WTC11 (cell line): ENCODE measurements at regions not wholly inside any gene's neighbourhood (a gene's known extent, or its start where the extent isn't known, plus 50 kb on each side); places are given as distances from the start of the nearest gene placed in this dataset.

Experiments
- ATAC-seq: fragments of 200-7000 bp; cut with Tn5 transposase; 2 replicates; pipeline ENCODE4 v1.10.0; 2021; ENCODE audit warnings: mild to moderate bottlenecking, moderate library complexity
- CTCF ChIA-PET: fragments of 300-600 bp; sonication (Branson Sonifier 250); formaldehyde crosslinking; loops from one replicate; lab custom pipeline; 2021; ENCODE audit warnings: antibody characterized with exemption; lab: Charles Lee
- POLR2A ChIA-PET: fragments of 350-600 bp; sonication (Branson Sonifier 250); formaldehyde crosslinking; loops from one replicate; lab custom pipeline; 2021; ENCODE audit warnings: antibody characterized with exemption; lab: Charles Lee
- DNase-seq: peaks from one replicate; pipeline ENCODE4 v3.0.0; 2021; ENCODE audit warnings: low spot score
- H3K27ac Mint-ChIP-seq: 2 replicates; pipeline ENCODE4 v1.8.0; 2021; ENCODE audit warnings: mixed read lengths
- H3K27me3 Mint-ChIP-seq: 2 replicates; pipeline ENCODE4 v1.8.0; 2021; ENCODE audit warnings: low read depth, mild to moderate bottlenecking, moderate library complexity, mixed read lengths
- H3K36me3 Mint-ChIP-seq: 2 replicates; pipeline ENCODE4 v1.8.0; 2021; ENCODE audit warnings: mixed read lengths
- H3K4me1 Mint-ChIP-seq: 2 replicates; pipeline ENCODE4 v1.8.0; 2022; ENCODE audit warnings: mixed read lengths
- H3K4me3 Mint-ChIP-seq: 2 replicates; pipeline ENCODE4 v1.8.0; 2021; ENCODE audit warnings: mild to moderate bottlenecking, moderate library complexity, mixed read lengths
- H3K9me3 Mint-ChIP-seq: 2 replicates; pipeline ENCODE4 v1.8.0; 2021; ENCODE audit warnings: mixed read lengths
- CREM ChIP-seq: sonication (generic); formaldehyde crosslinking; IDR thresholded peaks from 2 replicates; pipeline ENCODE4 v1.8.1; 2022; ENCODE audit warnings: mild to moderate bottlenecking, missing genetic modification reagents, moderate library complexity
- GABPB1 ChIP-seq: sonication (generic); formaldehyde crosslinking; IDR thresholded peaks from 2 replicates; pipeline ENCODE4 v1.8.1; 2023; ENCODE audit warnings: mild to moderate bottlenecking, missing genetic modification reagents
- IRF2 ChIP-seq: sonication (generic); formaldehyde crosslinking; IDR thresholded peaks from 2 replicates; pipeline ENCODE4 v1.8.0; 2022; ENCODE audit warnings: low read depth, missing genetic modification reagents, borderline replicate concordance
- JAZF1 ChIP-seq: fragments of 250-450 bp; sonication (Bioruptor Pico); IDR thresholded peaks from 2 replicates; pipeline ENCODE4 v1.9.0; 2021; ENCODE audit warnings: moderate library complexity, mild to moderate bottlenecking, inconsistent platforms
- MYBL2 ChIP-seq: sonication (generic); formaldehyde crosslinking; IDR thresholded peaks from 2 replicates; pipeline ENCODE4 v1.8.1; 2023; ENCODE audit warnings: mild to moderate bottlenecking, moderate library complexity, missing genetic modification reagents
- OVOL2 ChIP-seq: fragments of 250-450 bp; sonication (Bioruptor Pico); IDR thresholded peaks from 2 replicates; pipeline ENCODE4 v1.9.0; 2021; ENCODE audit warnings: mild to moderate bottlenecking, borderline replicate concordance
- RELA ChIP-seq: sonication (generic); formaldehyde crosslinking; IDR thresholded peaks from 2 replicates; pipeline ENCODE4 v1.8.1; 2022; ENCODE audit warnings: missing genetic modification reagents, mild to moderate bottlenecking, borderline replicate concordance
- TEAD1 ChIP-seq: sonication (generic); formaldehyde crosslinking; IDR thresholded peaks from 2 replicates; pipeline ENCODE4 v1.8.0; 2022; ENCODE audit warnings: mild to moderate bottlenecking, missing genetic modification reagents
- TEAD4 ChIP-seq: sonication (generic); formaldehyde crosslinking; IDR thresholded peaks from 2 replicates; pipeline ENCODE4 v1.8.0; 2022; ENCODE audit warnings: mild to moderate bottlenecking, missing genetic modification reagents
- ZBTB21 ChIP-seq: sonication (generic); formaldehyde crosslinking; IDR thresholded peaks from 2 replicates; pipeline ENCODE4 v1.8.1; 2023; ENCODE audit warnings: mild to moderate bottlenecking, missing genetic modification reagents, borderline replicate concordance
- ZNF138 ChIP-seq: sonication (generic); formaldehyde crosslinking; conservative IDR thresholded peaks from 2 replicates; pipeline ENCODE4 v1.8.1; 2022; ENCODE audit warnings: mild to moderate bottlenecking, moderate library complexity, missing genetic modification reagents
- ZNF232 ChIP-seq: sonication (generic); formaldehyde crosslinking; IDR thresholded peaks from 2 replicates; pipeline ENCODE4 v1.8.0; 2022; ENCODE audit warnings: mild to moderate bottlenecking, missing genetic modification reagents
- ZNF317 ChIP-seq: sonication (generic); formaldehyde crosslinking; IDR thresholded peaks from 2 replicates; pipeline ENCODE4 v1.8.1; 2023; ENCODE audit warnings: low read depth, mild to moderate bottlenecking, moderate library complexity, missing genetic modification reagents, borderline replicate concordance
- ZNF396 ChIP-seq: fragments of 250-450 bp; sonication (Bioruptor Pico); IDR thresholded peaks from 2 replicates; pipeline ENCODE4 v1.8.0; 2021; ENCODE audit warnings: mild to moderate bottlenecking, moderate library complexity, borderline replicate concordance
- ZNF671 ChIP-seq: fragments of 250-450 bp; sonication (Bioruptor Pico); IDR thresholded peaks from 2 replicates; pipeline ENCODE4 v1.8.0; 2021; ENCODE audit warnings: mild to moderate bottlenecking
- TF ChIP-seq, protein P1 (sequence below): fragments of 250-450 bp; sonication (Bioruptor Pico); IDR thresholded peaks from 2 replicates; pipeline ENCODE4 v1.9.0; 2021; ENCODE audit warnings: moderate library complexity, mild to moderate bottlenecking, inconsistent platforms, borderline replicate concordance
- TF ChIP-seq, protein P2 (sequence below): sonication (generic); formaldehyde crosslinking; conservative IDR thresholded peaks from 2 replicates; pipeline ENCODE4 v1.8.1; 2022; ENCODE audit warnings: mild to moderate bottlenecking, missing genetic modification reagents
- TF ChIP-seq, protein P3 (sequence below): sonication (generic); formaldehyde crosslinking; IDR thresholded peaks from 2 replicates; pipeline ENCODE4 v1.8.1; 2022; ENCODE audit warnings: missing genetic modification reagents, borderline replicate concordance
- TF ChIP-seq, protein P4 (sequence below): sonication (generic); formaldehyde crosslinking; IDR thresholded peaks from 2 replicates; pipeline ENCODE4 v1.8.1; 2023; ENCODE audit warnings: mild to moderate bottlenecking, missing genetic modification reagents
- TF ChIP-seq, protein P5 (sequence below): sonication (generic); formaldehyde crosslinking; IDR thresholded peaks from 2 replicates; pipeline ENCODE4 v1.8.1; 2023; ENCODE audit warnings: mild to moderate bottlenecking, moderate library complexity, missing genetic modification reagents
- TF ChIP-seq, protein P6 (sequence below): sonication (generic); formaldehyde crosslinking; IDR thresholded peaks from 2 replicates; pipeline ENCODE4 v1.8.0; 2022; ENCODE audit warnings: missing genetic modification reagents
- TF ChIP-seq, protein P7 (sequence below): fragments of 250-450 bp; sonication (Bioruptor Pico); IDR thresholded peaks from 2 replicates; pipeline ENCODE4 v2.1.2; 2022; ENCODE audit warnings: mild to moderate bottlenecking, moderate library complexity
- TF ChIP-seq, protein P8 (sequence below): sonication (generic); formaldehyde crosslinking; IDR thresholded peaks from 2 replicates; pipeline ENCODE4 v1.8.0; 2022; ENCODE audit warnings: mild to moderate bottlenecking, missing genetic modification reagents

DNA sequence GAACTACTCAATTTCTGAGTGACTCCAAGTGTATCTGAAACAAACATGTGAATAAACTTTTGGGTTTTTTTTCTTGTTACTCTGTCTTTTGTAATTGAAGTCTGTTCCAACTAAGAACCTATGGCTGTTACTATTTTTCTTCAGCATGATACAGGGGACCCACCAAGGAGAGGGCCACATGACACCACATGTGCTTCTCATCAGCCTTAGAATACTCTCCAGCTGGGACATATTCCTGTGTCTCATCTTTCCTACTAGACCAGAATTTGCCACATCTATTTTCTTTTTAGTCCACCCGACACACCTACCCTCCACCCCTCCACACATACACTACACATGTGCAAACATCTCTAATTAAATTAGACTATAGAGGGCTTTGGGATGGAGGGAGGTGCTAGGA lies 191.7 kb upstream of the NDUFV2 start (continued):
- TF ChIP-seq, protein P1, sequence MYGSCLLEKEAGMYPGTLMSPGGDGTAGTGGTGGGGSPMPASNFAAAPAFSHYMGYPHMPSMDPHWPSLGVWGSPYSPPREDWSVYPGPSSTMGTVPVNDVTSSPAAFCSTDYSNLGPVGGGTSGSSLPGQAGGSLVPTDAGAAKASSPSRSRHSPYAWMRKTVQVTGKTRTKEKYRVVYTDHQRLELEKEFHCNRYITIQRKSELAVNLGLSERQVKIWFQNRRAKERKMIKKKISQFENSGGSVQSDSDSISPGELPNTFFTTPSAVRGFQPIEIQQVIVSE (CRISPR knock-in tag), result no peak
- no peak for TF ChIP-seq GABPB1 (CRISPR knock-in tag)
- no peak for TF ChIP-seq IRF2 (CRISPR knock-in tag)
- TF ChIP-seq CREM (CRISPR knock-in tag), result no peak
- TF ChIP-seq, protein P2, sequence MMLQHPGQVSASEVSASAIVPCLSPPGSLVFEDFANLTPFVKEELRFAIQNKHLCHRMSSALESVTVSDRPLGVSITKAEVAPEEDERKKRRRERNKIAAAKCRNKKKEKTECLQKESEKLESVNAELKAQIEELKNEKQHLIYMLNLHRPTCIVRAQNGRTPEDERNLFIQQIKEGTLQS (CRISPR knock-in tag), result no peak
- TF ChIP-seq ZNF671 (CRISPR knock-in tag), result no peak
- no peak for TF ChIP-seq ZBTB21 (CRISPR knock-in tag)
- no peak for TF ChIP-seq TEAD4 (CRISPR knock-in tag)
- TF ChIP-seq, protein P3, sequence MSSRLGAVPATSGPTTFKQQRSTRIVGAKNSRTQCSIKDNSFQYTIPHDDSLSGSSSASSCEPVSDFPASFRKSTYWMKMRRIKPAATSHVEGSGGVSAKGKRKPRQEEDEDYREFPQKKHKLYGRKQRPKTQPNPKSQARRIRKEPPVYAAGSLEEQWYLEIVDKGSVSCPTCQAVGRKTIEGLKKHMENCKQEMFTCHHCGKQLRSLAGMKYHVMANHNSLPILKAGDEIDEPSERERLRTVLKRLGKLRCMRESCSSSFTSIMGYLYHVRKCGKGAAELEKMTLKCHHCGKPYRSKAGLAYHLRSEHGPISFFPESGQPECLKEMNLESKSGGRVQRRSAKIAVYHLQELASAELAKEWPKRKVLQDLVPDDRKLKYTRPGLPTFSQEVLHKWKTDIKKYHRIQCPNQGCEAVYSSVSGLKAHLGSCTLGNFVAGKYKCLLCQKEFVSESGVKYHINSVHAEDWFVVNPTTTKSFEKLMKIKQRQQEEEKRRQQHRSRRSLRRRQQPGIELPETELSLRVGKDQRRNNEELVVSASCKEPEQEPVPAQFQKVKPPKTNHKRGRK (CRISPR knock-in tag), result no peak
- no peak for TF ChIP-seq JAZF1 (CRISPR knock-in tag)
- TF ChIP-seq ZNF232 (CRISPR knock-in tag), result no peak
- TF ChIP-seq, protein P4, sequence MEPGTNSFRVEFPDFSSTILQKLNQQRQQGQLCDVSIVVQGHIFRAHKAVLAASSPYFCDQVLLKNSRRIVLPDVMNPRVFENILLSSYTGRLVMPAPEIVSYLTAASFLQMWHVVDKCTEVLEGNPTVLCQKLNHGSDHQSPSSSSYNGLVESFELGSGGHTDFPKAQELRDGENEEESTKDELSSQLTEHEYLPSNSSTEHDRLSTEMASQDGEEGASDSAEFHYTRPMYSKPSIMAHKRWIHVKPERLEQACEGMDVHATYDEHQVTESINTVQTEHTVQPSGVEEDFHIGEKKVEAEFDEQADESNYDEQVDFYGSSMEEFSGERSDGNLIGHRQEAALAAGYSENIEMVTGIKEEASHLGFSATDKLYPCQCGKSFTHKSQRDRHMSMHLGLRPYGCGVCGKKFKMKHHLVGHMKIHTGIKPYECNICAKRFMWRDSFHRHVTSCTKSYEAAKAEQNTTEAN (CRISPR knock-in tag), result no peak
- TF ChIP-seq, protein P5, sequence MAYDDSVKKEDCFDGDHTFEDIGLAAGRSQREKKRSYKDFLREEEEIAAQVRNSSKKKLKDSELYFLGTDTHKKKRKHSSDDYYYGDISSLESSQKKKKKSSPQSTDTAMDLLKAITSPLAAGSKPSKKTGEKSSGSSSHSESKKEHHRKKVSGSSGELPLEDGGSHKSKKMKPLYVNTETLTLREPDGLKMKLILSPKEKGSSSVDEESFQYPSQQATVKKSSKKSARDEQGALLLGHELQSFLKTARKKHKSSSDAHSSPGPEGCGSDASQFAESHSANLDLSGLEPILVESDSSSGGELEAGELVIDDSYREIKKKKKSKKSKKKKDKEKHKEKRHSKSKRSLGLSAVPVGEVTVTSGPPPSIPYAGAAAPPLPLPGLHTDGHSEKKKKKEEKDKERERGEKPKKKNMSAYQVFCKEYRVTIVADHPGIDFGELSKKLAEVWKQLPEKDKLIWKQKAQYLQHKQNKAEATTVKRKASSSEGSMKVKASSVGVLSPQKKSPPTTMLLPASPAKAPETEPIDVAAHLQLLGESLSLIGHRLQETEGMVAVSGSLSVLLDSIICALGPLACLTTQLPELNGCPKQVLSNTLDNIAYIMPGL (CRISPR knock-in tag), result no peak
- no peak for TF ChIP-seq TEAD1 (CRISPR knock-in tag)

DNA sequence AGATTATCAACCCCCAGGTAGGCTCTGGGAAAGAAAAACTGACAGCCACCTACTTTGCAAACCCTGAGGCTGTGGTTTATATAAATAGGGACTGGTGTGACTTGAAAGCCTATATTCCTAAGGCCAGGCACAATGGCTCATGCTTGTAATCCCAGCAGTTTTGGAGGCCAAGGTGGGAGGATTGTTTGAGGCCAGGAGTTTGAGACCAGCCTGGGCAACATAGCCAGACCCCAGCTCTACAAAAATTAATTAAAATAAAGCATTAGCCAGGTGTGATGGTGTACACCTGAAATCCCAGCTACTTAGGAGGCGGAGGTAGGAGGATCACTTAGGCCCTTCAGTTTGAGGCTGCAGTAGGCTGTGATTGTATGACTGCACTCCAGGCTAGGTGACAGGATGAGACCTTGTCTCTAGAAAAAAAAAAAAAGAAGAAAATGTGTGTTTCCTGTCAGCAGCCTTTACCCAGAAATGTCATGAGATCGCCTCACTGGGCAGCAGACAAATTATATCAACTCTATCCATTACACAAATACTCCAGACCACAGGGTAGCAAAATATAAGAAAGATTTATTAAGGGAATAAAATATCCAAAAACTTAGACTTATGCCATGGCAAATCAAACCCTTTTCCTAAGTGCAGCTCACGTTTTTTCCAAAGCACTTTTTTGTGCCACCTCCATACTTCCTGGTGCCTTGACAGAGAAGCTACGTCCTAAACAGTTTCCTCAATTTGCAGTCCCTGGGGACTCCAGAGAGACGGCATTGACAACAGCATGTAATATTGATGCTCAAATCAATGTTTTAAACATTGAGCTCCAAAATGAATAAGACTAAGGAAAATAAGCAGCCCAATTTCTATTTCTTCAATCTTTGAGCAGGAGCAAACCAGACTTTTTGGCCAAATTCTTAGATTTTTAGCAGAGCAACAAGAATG lies 190.8 kb upstream of the NDUFV2 start:
- Mint-ChIP-seq H3K4me3 (no peak overlapping the region), H3K36me3 (peaks cover 48% of the 10 kb centered on the region), H3K9me3 (peaks cover 60% of the 10 kb centered on the region), H3K27me3 (peaks cover 3% of the 10 kb centered on the region; the same call in 1 of the 2 replicates), H3K4me1 (peaks cover 13% of the 10 kb centered on the region), H3K27ac (no peak overlapping the region)
- DNase-seq (no peak), ATAC-seq (no peak)
- CTCF ChIA-PET, result no interaction called here
- TF ChIP-seq MYBL2 (no peak), OVOL2 (CRISPR knock-in tag) (no peak), TEAD4 (CRISPR knock-in tag) (no peak), ZNF396 (no peak), ZNF317 (CRISPR knock-in tag) (no peak), RELA (CRISPR knock-in tag) (no peak), ZNF138 (CRISPR knock-in tag) (no peak)
- TF ChIP-seq, protein P6, sequence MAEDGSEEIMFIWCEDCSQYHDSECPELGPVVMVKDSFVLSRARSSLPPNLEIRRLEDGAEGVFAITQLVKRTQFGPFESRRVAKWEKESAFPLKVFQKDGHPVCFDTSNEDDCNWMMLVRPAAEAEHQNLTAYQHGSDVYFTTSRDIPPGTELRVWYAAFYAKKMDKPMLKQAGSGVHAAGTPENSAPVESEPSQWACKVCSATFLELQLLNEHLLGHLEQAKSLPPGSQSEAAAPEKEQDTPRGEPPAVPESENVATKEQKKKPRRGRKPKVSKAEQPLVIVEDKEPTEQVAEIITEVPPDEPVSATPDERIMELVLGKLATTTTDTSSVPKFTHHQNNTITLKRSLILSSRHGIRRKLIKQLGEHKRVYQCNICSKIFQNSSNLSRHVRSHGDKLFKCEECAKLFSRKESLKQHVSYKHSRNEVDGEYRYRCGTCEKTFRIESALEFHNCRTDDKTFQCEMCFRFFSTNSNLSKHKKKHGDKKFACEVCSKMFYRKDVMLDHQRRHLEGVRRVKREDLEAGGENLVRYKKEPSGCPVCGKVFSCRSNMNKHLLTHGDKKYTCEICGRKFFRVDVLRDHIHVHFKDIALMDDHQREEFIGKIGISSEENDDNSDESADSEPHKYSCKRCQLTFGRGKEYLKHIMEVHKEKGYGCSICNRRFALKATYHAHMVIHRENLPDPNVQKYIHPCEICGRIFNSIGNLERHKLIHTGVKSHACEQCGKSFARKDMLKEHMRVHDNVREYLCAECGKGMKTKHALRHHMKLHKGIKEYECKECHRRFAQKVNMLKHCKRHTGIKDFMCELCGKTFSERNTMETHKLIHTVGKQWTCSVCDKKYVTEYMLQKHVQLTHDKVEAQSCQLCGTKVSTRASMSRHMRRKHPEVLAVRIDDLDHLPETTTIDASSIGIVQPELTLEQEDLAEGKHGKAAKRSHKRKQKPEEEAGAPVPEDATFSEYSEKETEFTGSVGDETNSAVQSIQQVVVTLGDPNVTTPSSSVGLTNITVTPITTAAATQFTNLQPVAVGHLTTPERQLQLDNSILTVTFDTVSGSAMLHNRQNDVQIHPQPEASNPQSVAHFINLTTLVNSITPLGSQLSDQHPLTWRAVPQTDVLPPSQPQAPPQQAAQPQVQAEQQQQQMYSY, result no peak
- TF ChIP-seq, protein P7, sequence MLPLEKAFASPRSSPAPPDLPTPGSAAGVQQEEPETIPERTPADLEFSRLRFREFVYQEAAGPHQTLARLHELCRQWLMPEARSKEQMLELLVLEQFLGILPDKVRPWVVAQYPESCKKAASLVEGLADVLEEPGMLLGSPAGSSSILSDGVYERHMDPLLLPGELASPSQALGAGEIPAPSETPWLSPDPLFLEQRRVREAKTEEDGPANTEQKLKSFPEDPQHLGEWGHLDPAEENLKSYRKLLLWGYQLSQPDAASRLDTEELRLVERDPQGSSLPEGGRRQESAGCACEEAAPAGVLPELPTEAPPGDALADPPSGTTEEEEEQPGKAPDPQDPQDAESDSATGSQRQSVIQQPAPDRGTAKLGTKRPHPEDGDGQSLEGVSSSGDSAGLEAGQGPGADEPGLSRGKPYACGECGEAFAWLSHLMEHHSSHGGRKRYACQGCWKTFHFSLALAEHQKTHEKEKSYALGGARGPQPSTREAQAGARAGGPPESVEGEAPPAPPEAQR (CRISPR knock-in tag), result no peak
- TF ChIP-seq, protein P8, sequence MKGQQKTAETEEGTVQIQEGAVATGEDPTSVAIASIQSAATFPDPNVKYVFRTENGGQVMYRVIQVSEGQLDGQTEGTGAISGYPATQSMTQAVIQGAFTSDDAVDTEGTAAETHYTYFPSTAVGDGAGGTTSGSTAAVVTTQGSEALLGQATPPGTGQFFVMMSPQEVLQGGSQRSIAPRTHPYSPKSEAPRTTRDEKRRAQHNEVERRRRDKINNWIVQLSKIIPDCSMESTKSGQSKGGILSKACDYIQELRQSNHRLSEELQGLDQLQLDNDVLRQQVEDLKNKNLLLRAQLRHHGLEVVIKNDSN, result no peak
- POLR2A ChIA-PET, result interaction anchor here (0.5 kb wide), 1 partner anchor 95 kb away, joined by 4 read pairs; no protein-coding TSS in a partner anchor
